HCT116 (cell line): ENCODE measurements at regions not wholly inside any gene's neighbourhood (a gene's known extent, or its start where the extent isn't known, plus 50 kb on each side); places are given as distances from the start of the nearest gene placed in this dataset.

Source experiments
- ATAC-seq: fragments of 200-7000 bp; cut with Tn5 transposase; 2 replicates; pipeline ENCODE4 v1.9.1; 2020; ENCODE audit warnings: mild to moderate bottlenecking, moderate library complexity
- BruUV-seq: library from RNA; stranded (reverse); fragments of 400-500 nt; replicated peaks from 2 replicates; lab custom pipeline; 2021; lab: Mats Ljungman, UMichigan
- CTCF ChIA-PET: fragments of 300-600 bp; sonication (Branson Sonifier 250); formaldehyde crosslinking; loops from one replicate; lab custom pipeline; 2021; ENCODE audit warnings: antibody characterized with exemption; lab: Charles Lee
- POLR2A ChIA-PET: fragments of 300-600, 350-600 bp; sonication (Branson Sonifier 250); formaldehyde crosslinking; loops from one replicate; lab custom pipeline; 2021; ENCODE audit warnings: antibody characterized with exemption; lab: Charles Lee
- RAD21 ChIA-PET, 2 experiments: fragments of 300-600 bp; sonication (Branson Sonifier 250); formaldehyde crosslinking; loops; one replicate each; lab custom pipeline; 2023; ENCODE audit warnings: low total read pairs in 2 of 2; ENCODE audit not compliant: uncharacterized antibody in 2 of 2, unreplicated experiment in 2 of 2, low non-redundant PET in 1 of 2; lab: Charles Lee
- DNase-seq: peaks from one replicate; pipeline ENCODE4 v3.0.0-alpha.2; 2010; ENCODE audit warnings: low read depth, low spot score
- H2AFZ ChIP-seq: fragments of 200-600 bp; shearing (Covaris generic), sonication (generic); 2 replicates; pipeline ENCODE4 v1.6.1; 2017; ENCODE audit warnings: low read depth, mixed run types, mixed read lengths, antibody characterized with exemption, low read length; ENCODE audit not compliant: poor library complexity, severe bottlenecking
- H3K27ac ChIP-seq: 2 replicates; pipeline ENCODE4 v1.5.1; 2012; ENCODE audit warnings: low read depth, low read length
- H3K27me3 ChIP-seq: fragments of 200-600 bp; sonication (generic); 2 replicates; pipeline ENCODE4 v1.6.1; 2016; ENCODE audit warnings: mixed run types, low read length, mixed read lengths; ENCODE audit not compliant: insufficient read depth
- H3K36me3 ChIP-seq, 2 experiments: fragments of 200-500 bp in 1 of 2; fragments of 200-600 bp in 1 of 2; sonication (Bioruptor generic) in 1 of 2; sonication (generic) in 1 of 2; 2 replicates each; pipeline versions ENCODE4 v1.5.1 to v1.6.1; 2014 to 2016; ENCODE audit warnings: low read length in 2 of 2, inconsistent platforms in 1 of 2, mixed read lengths in 1 of 2, mixed run types in 1 of 2; ENCODE audit not compliant: insufficient read depth in 2 of 2, control insufficient read depth in 1 of 2
- H3K4me1 ChIP-seq, 2 experiments: fragments of 200-600 bp in 1 of 2; sonication (generic) in 1 of 2; 2 replicates each; pipeline versions ENCODE4 v1.5.1 to v1.6.1; 2012 to 2017; ENCODE audit warnings: low read length in 2 of 2, inconsistent platforms in 1 of 2, mild to moderate bottlenecking in 1 of 2, mixed read lengths in 1 of 2, mixed run types in 1 of 2, moderate library complexity in 1 of 2; ENCODE audit not compliant: insufficient read depth in 2 of 2, control insufficient read depth in 1 of 2
- H3K4me2 ChIP-seq: fragments of 200-600 bp; sonication (generic); 2 replicates; pipeline ENCODE4 v1.6.1; 2017; ENCODE audit warnings: mixed run types, low read length, mixed read lengths
- H3K4me3 ChIP-seq, 2 experiments: fragments of 200-600 bp in 1 of 2; sonication (generic) in 1 of 2; replicated peaks in 1 of 2; 2 replicates each; pipeline ENCODE4 v1.5.1; 2011 to 2016; ENCODE audit warnings: low read length in 2 of 2, control low read depth in 1 of 2, low read depth in 1 of 2, mild to moderate bottlenecking in 1 of 2, mixed read lengths in 1 of 2, mixed run types in 1 of 2
- H3K79me2 ChIP-seq: fragments of 200-600 bp; sonication (generic); 2 replicates; pipeline ENCODE4 v1.6.1; 2017; ENCODE audit warnings: mild to moderate bottlenecking, mixed run types, low read length, moderate library complexity, mixed read lengths; ENCODE audit not compliant: insufficient read depth
- H3K9ac ChIP-seq: fragments of 200-600 bp; sonication (generic); 2 replicates; pipeline ENCODE4 v1.6.1; 2016; ENCODE audit warnings: low read length, mixed read lengths
- H3K9me2 ChIP-seq: fragments of 200-600 bp; sonication (generic), shearing (Covaris generic); 2 replicates; pipeline ENCODE4 v1.6.1; 2017; ENCODE audit warnings: mixed run types, mild to moderate bottlenecking, moderate library complexity; ENCODE audit not compliant: insufficient read depth
- H3K9me3 ChIP-seq, 2 experiments: fragments of 200-500 bp in 1 of 2; fragments of 200-600 bp in 1 of 2; sonication (Bioruptor generic) in 1 of 2; sonication (generic) in 1 of 2; 2 replicates each; pipeline ENCODE4 v1.6.1; 2014 to 2017; ENCODE audit warnings: low read length in 2 of 2, mixed read lengths in 2 of 2, inconsistent platforms in 1 of 2, low read depth in 1 of 2, mild to moderate bottlenecking in 1 of 2, mixed run types in 1 of 2, moderate library complexity in 1 of 2; ENCODE audit not compliant: control insufficient read depth in 1 of 2, insufficient read depth in 1 of 2
- H4K20me1 ChIP-seq: fragments of 200-600 bp; sonication (generic), shearing (Covaris generic); 2 replicates; pipeline ENCODE4 v1.6.1; 2017; ENCODE audit warnings: mixed run types, mild to moderate bottlenecking, moderate library complexity; ENCODE audit not compliant: insufficient read depth
- CBX3 ChIP-seq: IDR thresholded peaks from 2 replicates; pipeline ENCODE4 v1.6.1; 2012; ENCODE audit warnings: low read depth
- CEBPB ChIP-seq: IDR thresholded peaks from 2 replicates; pipeline ENCODE4 v1.6.1; 2012; ENCODE audit warnings: low read depth
- EGR1 ChIP-seq: IDR thresholded peaks from 2 replicates; pipeline ENCODE4 v1.6.1; 2012; ENCODE audit warnings: low read depth
- ELF1 ChIP-seq: IDR thresholded peaks from 2 replicates; pipeline ENCODE4 v1.6.1; 2012; ENCODE audit warnings: low read depth, borderline replicate concordance
- EZH2 ChIP-seq: fragments of 200-600 bp; sonication (generic); IDR thresholded peaks from 2 replicates; pipeline ENCODE4 v1.6.1; 2017; ENCODE audit warnings: antibody characterized with exemption, mixed run types
- EZH2phosphoT487 ChIP-seq: fragments of 200-600 bp; IDR thresholded peaks from 2 replicates; pipeline ENCODE4 v1.6.1; 2018; ENCODE audit warnings: antibody characterized with exemption, borderline replicate concordance
- RAD21 ChIP-seq: IDR thresholded peaks from 2 replicates; pipeline ENCODE4 v1.6.1; 2012; ENCODE audit warnings: low read depth, mild to moderate bottlenecking
- SIN3A ChIP-seq: IDR thresholded peaks from 2 replicates; pipeline ENCODE4 v1.6.1; 2012; ENCODE audit warnings: low read depth
- SP1 ChIP-seq: IDR thresholded peaks from 2 replicates; pipeline ENCODE4 v1.6.1; 2012; ENCODE audit warnings: low read depth
- TCF7L2 ChIP-seq: IDR thresholded peaks from 2 replicates; pipeline ENCODE4 v1.7.0; 2011; ENCODE audit warnings: borderline replicate concordance, inconsistent platforms; ENCODE audit not compliant: insufficient read depth, insufficient read length; ENCODE audit errors: extremely low read depth
- YY1 ChIP-seq: IDR thresholded peaks from 2 replicates; pipeline ENCODE4 v1.6.1; 2011; ENCODE audit warnings: low read length, low read depth, moderate library complexity, mild to moderate bottlenecking; ENCODE audit not compliant: insufficient replicate concordance; ENCODE audit errors: extremely low read depth
- ZFX ChIP-seq: fragments of 450-650 bp; IDR thresholded peaks from 2 replicates; pipeline ENCODE4 v1.6.1; 2017
- ZNF274 ChIP-seq: fragments of 200-500 bp; sonication (Bioruptor generic); IDR thresholded peaks from 2 replicates; pipeline ENCODE4 v1.6.1; 2014; ENCODE audit warnings: mild to moderate bottlenecking, low read depth, low read length, inconsistent platforms
- intact Hi-C: fragments of 100-400 bp; cut with micrococcal nuclease; formaldehyde crosslinking; loops from 2 replicates; pipeline ENCODE4 v1.10.0; 2022
- TF ChIP-seq, protein P1 (sequence below): IDR thresholded peaks from 2 replicates; pipeline ENCODE4 v1.6.1; 2012
- TF ChIP-seq, protein P2 (sequence below), 3 experiments: fragments of 200-600 bp in 1 of 3; sonication (generic) in 1 of 3; IDR thresholded peaks in 2 of 3; conservative IDR thresholded peaks in 1 of 3; 2 replicates each; pipeline ENCODE4 v1.5.1; 2012 to 2017; ENCODE audit warnings: low read depth in 2 of 3, low read length in 2 of 3, antibody characterized with exemption in 1 of 3, borderline replicate concordance in 1 of 3, control low read depth in 1 of 3, mild to moderate bottlenecking in 1 of 3, mixed read lengths in 1 of 3, mixed run types in 1 of 3, moderate library complexity in 1 of 3; ENCODE audit not compliant: insufficient read depth in 1 of 3
- TF ChIP-seq, protein P3 (sequence below): IDR thresholded peaks from 2 replicates; pipeline ENCODE4 v1.6.1; 2012

GRCh38 chr2:789529-789928 lies 112.3 kb upstream of the TMEM18 start:
- H3K4me3 ChIP-seq = no peak overlapping the region
- no peaks in the 10 kb centered on the region for H4K20me1 ChIP-seq
- no peaks in the 10 kb centered on the region for H3K4me1 ChIP-seq
- ChIA-PET RAD21 (no interaction called here), CTCF (no interaction called here), POLR2A (no interaction called here)
- no peak for TF ChIP-seq SIN3A
- no peak for TF ChIP-seq SP1
- TF ChIP-seq ZNF274 = no peak
- intact Hi-C loops = no loop called here
- no TSS peak for BruUV-seq
- no peak for DNase-seq
- H3K27ac ChIP-seq = no peak overlapping the region
- no peak overlapping the region for H2AFZ ChIP-seq
- no peaks in the 10 kb centered on the region for H3K9me3 ChIP-seq
- H3K9me2 ChIP-seq = no peaks in the 10 kb centered on the region
- 0 out of 2 replicates have a peak, but pooled peaks cover 5% of the 10 kb centered on the region for H3K27me3 ChIP-seq
- no peak overlapping the region for H3K9ac ChIP-seq
- H3K79me2 ChIP-seq = no peaks in the 10 kb centered on the region
- H3K4me2 ChIP-seq = no peak overlapping the region
- ATAC-seq = no peak
- no peaks in the 10 kb centered on the region for H3K36me3 ChIP-seq

DNA sequence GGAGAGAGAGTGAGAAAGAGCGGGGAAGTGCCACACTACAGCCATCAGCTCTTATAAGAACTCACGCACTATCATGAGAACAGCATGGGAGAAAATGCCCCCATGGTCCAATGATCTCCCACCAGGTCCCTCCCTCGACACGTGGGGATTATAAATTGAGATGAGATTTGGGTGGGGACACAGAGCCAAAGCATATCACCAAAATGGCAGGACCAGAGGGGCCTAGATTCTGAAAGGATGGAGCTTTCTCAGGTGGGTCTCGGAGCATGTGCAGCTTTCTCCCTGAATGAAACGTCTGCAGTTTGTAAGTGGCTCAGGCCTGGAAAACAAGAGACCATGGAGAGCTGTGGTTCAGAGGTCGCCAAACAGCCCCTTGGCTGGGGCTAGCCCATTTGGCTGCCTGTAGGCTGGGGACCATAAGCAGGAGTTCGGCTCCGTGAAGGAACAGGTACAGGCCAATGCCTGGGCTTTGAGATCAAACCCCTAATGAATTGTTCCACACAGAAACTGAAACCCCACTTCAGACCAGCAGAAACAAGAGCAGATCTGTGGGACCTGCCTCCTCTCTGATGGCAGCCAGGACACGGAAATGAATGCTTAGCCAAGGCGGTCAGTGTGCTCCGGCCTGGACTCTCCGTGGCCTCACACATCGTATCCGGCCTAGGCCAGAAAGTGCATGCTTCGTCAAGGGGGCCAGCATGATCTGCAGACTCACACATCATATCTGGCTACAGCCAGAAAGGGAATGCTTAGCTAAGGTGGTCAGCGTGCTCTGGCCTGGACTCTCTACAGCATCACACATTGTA lies 111.2 kb upstream of the TMEM18 start:
- intact Hi-C loops = no loop called here
- Histone ChIP-seq H3K9ac (no peak overlapping the region), H3K4me3 (no peak overlapping the region), H3K4me1 (no peaks in the 10 kb centered on the region), H3K27me3 (0 out of 2 replicates have a peak, but pooled peaks cover 5% of the 10 kb centered on the region), H2AFZ (no peak overlapping the region), H3K9me3 (no peaks in the 10 kb centered on the region), H3K4me2 (no peak overlapping the region), H3K9me2 (no peaks in the 10 kb centered on the region), H3K79me2 (no peaks in the 10 kb centered on the region), H4K20me1 (no peaks in the 10 kb centered on the region), H3K27ac (no peak overlapping the region), H3K36me3 (no peaks in the 10 kb centered on the region)
- CTCF ChIA-PET = no interaction called here
- ATAC-seq (no peak), DNase-seq (no peak)
- BruUV-seq = no TSS peak
- POLR2A ChIA-PET = no interaction called here
- RAD21 ChIA-PET = no interaction called here
- TF ChIP-seq SP1 = no peak
- no peak for TF ChIP-seq ZFX
- no peak for TF ChIP-seq RAD21
- no peak for TF ChIP-seq ZNF274
- TF ChIP-seq EGR1 = no peak
- no peak for TF ChIP-seq EZH2phosphoT487
- TF ChIP-seq, protein P1, sequence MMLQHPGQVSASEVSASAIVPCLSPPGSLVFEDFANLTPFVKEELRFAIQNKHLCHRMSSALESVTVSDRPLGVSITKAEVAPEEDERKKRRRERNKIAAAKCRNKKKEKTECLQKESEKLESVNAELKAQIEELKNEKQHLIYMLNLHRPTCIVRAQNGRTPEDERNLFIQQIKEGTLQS = no peak
- TF ChIP-seq YY1 = no peak
- TF ChIP-seq, protein P2, sequence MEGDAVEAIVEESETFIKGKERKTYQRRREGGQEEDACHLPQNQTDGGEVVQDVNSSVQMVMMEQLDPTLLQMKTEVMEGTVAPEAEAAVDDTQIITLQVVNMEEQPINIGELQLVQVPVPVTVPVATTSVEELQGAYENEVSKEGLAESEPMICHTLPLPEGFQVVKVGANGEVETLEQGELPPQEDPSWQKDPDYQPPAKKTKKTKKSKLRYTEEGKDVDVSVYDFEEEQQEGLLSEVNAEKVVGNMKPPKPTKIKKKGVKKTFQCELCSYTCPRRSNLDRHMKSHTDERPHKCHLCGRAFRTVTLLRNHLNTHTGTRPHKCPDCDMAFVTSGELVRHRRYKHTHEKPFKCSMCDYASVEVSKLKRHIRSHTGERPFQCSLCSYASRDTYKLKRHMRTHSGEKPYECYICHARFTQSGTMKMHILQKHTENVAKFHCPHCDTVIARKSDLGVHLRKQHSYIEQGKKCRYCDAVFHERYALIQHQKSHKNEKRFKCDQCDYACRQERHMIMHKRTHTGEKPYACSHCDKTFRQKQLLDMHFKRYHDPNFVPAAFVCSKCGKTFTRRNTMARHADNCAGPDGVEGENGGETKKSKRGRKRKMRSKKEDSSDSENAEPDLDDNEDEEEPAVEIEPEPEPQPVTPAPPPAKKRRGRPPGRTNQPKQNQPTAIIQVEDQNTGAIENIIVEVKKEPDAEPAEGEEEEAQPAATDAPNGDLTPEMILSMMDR (IDR thresholded peaks at IDR 0.05 in 2 of 3, conservative IDR thresholded peaks at IDR 0.05 in 1 of 3; ENCODE audit: borderline replicate concordance in 1 of 3, insufficient read depth in 1 of 3, low read depth in 2 of 3, low read length in 2 of 3) = no peak
- no peak for TF ChIP-seq CEBPB
- TF ChIP-seq, protein P3, sequence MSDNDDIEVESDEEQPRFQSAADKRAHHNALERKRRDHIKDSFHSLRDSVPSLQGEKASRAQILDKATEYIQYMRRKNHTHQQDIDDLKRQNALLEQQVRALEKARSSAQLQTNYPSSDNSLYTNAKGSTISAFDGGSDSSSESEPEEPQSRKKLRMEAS = no peak
- no peak for TF ChIP-seq ELF1
- TF ChIP-seq CBX3 = no peak
- TF ChIP-seq TCF7L2 = no peak
- TF ChIP-seq EZH2 = no peak
